ENCODE measurements at regions not wholly inside any gene's neighbourhood (a gene's known extent, or its start where the extent isn't known, plus 50 kb on each side); places are given as distances from the start of the nearest gene placed in this dataset.

- no peak overlapping the region for H3K4me3 ChIP-seq (ENCODE audit: low read depth, low read length)
- TF ChIP-seq CTCF (conservative IDR thresholded peaks at IDR 0.05; ENCODE audit: low read depth, low read length): no peak
- DNase-seq (ENCODE audit: low read depth): no peak
Measured at GRCh38 chr1:208821939-208822338, 577.8 kb upstream of the PLXNA2 start.

GRCh38 chr1:208825300-208825699 lies 581.1 kb upstream of the PLXNA2 start:
- DNase-seq (ENCODE audit: low read depth): no peak
- H3K4me3 ChIP-seq (ENCODE audit: low read depth, low read length): no peak overlapping the region
- no peak for TF ChIP-seq CTCF (conservative IDR thresholded peaks at IDR 0.05; ENCODE audit: low read depth, low read length)

- TF ChIP-seq CTCF (conservative IDR thresholded peaks at IDR 0.05; ENCODE audit: low read depth, low read length): no peak
- H3K4me3 ChIP-seq (ENCODE audit: low read depth, low read length): no peak overlapping the region
- DNase-seq (ENCODE audit: low read depth): no peak
Measured at GRCh38 chr1:208829595-208829994, 585.4 kb upstream of the PLXNA2 start.

GRCh38 chr1:208834381-208835096 lies 590.4 kb upstream of the PLXNA2 start:
- DNase-seq (ENCODE audit: low read depth): no peak
- H3K4me3 ChIP-seq (ENCODE audit: low read depth, low read length): no peak overlapping the region
- TF ChIP-seq CTCF (conservative IDR thresholded peaks at IDR 0.05; ENCODE audit: low read depth, low read length): no peak

GRCh38 chr1:208835097-208835463 lies 590.9 kb upstream of the PLXNA2 start:
- no peak for TF ChIP-seq CTCF (conservative IDR thresholded peaks at IDR 0.05; ENCODE audit: low read depth, low read length)
- DNase-seq (ENCODE audit: low read depth): no peak
- H3K4me3 ChIP-seq (ENCODE audit: low read depth, low read length): no peak overlapping the region

GRCh38 chr1:208835781-208836180 lies 591.6 kb upstream of the PLXNA2 start:
- no peak overlapping the region for H3K4me3 ChIP-seq (ENCODE audit: low read depth, low read length)
- no peak for DNase-seq (ENCODE audit: low read depth)
- TF ChIP-seq CTCF (conservative IDR thresholded peaks at IDR 0.05; ENCODE audit: low read depth, low read length): no peak

- DNase-seq (ENCODE audit: low read depth): no peak
- TF ChIP-seq CTCF (conservative IDR thresholded peaks at IDR 0.05; ENCODE audit: low read depth, low read length): no peak
- no peak overlapping the region for H3K4me3 ChIP-seq (ENCODE audit: low read depth, low read length)
Measured at GRCh38 chr1:208837242-208837641, 593.1 kb upstream of the PLXNA2 start.
